Brain microvascular endothelial cell (primary cell): ENCODE measurements at regions not wholly inside any gene's neighbourhood (a gene's known extent, or its start where the extent isn't known, plus 50 kb on each side); places are given as distances from the start of the nearest gene placed in this dataset.
"Not testable (repeated sequence)": the region's sequence is repeated elsewhere in the genome, so short reads cannot be mapped to it uniquely, and the experiment has no call there.

Experiments
- DNase-seq: peaks from one replicate; pipeline ENCODE4 v3.0.0-alpha.2; 2020
- H3K27ac ChIP-seq: fragments of 250-450 bp; sonication (Bioruptor Pico); 2 replicates; pipeline ENCODE4 v1.5.1; 2020; ENCODE audit warnings: mild to moderate bottlenecking, moderate library complexity
- H3K27me3 ChIP-seq: fragments of 250-450 bp; sonication (Bioruptor Pico); replicated peaks from 2 replicates; pipeline ENCODE4 v1.5.1; 2020; ENCODE audit warnings: mild to moderate bottlenecking
- H3K36me3 ChIP-seq: fragments of 250-450 bp; sonication (Bioruptor Pico); replicated peaks from 2 replicates; pipeline ENCODE4 v1.5.1; 2020; ENCODE audit warnings: mild to moderate bottlenecking
- H3K4me3 ChIP-seq: 2 replicates; pipeline ENCODE4 v1.5.1; 2011; ENCODE audit warnings: low read depth, mild to moderate bottlenecking, control low read depth, low read length, moderate library complexity
- in situ Hi-C: cut with HindIII; loops from 2 replicates; pipeline ENCODE4 v1.10.0; 2017; ENCODE audit warnings: low sequenced_read_pairs, low pct_ligation_motif_present
- TF ChIP-seq, protein P1 (sequence below): IDR thresholded peaks from 2 replicates; pipeline ENCODE4 v1.5.1; 2011; ENCODE audit warnings: low read depth, mild to moderate bottlenecking, moderate library complexity, low read length, control low read depth, inconsistent platforms; ENCODE audit errors: missing control alignments

DNA sequence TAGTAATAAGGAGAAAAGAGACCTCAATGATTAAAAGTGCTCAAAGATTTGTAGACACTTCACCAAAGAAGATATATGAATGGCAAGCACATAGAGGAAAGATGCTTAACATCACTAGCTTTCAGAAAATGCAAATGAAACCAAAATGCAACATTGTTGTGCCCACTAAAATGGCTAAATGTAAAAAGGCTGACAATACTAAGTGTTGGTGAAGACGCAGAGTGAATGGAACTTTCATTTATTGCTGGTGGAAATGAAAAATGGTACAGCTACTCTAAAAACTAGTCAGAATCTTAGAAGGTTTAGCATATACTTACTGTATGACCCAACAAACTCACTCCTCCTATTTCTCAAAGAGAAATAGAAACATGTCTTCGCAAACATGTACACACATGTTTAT lies 212.9 kb upstream of the PITRM1 start:
- no peaks in the 10 kb centered on the region for H3K36me3 ChIP-seq
- DNase-seq = no peak
- H3K4me3 ChIP-seq = no peak overlapping the region
- TF ChIP-seq, protein P1, sequence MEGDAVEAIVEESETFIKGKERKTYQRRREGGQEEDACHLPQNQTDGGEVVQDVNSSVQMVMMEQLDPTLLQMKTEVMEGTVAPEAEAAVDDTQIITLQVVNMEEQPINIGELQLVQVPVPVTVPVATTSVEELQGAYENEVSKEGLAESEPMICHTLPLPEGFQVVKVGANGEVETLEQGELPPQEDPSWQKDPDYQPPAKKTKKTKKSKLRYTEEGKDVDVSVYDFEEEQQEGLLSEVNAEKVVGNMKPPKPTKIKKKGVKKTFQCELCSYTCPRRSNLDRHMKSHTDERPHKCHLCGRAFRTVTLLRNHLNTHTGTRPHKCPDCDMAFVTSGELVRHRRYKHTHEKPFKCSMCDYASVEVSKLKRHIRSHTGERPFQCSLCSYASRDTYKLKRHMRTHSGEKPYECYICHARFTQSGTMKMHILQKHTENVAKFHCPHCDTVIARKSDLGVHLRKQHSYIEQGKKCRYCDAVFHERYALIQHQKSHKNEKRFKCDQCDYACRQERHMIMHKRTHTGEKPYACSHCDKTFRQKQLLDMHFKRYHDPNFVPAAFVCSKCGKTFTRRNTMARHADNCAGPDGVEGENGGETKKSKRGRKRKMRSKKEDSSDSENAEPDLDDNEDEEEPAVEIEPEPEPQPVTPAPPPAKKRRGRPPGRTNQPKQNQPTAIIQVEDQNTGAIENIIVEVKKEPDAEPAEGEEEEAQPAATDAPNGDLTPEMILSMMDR = no peak
- H3K27me3 ChIP-seq = no peaks in the 10 kb centered on the region
- H3K27ac ChIP-seq = no peak overlapping the region
- in situ Hi-C loops = no loop called here

DNA sequence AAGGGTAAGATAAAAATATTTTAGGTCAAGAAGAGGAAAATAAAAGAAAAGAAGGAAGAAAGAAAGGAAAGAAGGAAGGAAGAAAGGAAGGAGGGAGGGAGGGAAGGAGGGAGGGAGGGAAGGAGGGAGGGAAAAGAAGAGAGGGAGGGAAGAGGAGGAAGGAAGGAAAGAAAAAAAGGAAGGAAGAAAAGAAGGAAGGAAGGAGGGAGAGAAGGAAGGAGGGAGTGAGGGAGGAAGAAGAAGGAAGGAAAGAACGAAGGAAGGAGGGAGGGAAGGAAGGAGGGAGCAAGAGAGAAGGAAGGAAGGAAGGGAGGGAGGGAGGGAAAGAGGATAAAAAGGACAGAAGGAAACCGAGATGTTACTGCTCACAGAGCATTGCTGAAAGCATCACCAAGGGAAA lies 209.5 kb upstream of the PITRM1 start:
- no peaks in the 10 kb centered on the region for H3K27me3 ChIP-seq
- in situ Hi-C loops = no loop called here
- H3K4me3 ChIP-seq = no peak overlapping the region
- no peak overlapping the region for H3K27ac ChIP-seq
- DNase-seq = no peak
- TF ChIP-seq, protein P1 = no peak
- no peaks in the 10 kb centered on the region for H3K36me3 ChIP-seq

DNA sequence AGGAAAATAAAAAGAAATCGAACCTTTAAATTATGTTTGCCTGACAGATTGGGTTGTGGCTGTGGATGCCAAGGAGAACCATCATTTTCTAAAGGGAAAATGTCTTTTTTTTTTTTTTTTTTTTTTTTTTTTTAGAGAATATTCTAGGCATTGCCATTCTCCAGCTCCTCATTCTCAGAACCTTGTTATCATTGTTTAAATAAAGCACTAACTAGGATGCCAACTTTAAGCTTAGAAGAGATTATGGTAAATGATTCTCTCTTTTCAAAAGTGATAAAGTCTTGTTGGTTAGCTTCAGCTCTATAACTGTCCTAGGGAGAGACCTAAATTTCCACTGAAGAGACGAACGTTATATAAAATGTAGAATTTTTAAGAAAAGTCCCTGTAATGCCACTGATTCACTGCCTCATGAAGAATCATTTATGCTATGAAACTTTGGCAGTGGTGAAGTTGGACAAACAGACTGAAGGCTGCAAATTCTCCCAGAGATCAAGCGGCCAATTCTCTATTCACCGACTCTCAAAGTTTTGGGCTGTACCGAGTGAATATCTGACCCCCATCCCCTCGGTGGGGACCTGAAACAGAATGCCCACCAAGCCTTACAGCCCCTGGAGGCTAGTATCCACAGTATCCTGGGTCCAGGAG lies 207.9 kb upstream of the PITRM1 start:
- TF ChIP-seq, protein P1 = no peak
- no peaks in the 10 kb centered on the region for H3K36me3 ChIP-seq
- no peaks in the 10 kb centered on the region for H3K27me3 ChIP-seq
- no peak overlapping the region for H3K27ac ChIP-seq
- in situ Hi-C loops = no loop called here
- no peak for DNase-seq
- H3K4me3 ChIP-seq = no peak overlapping the region

DNA sequence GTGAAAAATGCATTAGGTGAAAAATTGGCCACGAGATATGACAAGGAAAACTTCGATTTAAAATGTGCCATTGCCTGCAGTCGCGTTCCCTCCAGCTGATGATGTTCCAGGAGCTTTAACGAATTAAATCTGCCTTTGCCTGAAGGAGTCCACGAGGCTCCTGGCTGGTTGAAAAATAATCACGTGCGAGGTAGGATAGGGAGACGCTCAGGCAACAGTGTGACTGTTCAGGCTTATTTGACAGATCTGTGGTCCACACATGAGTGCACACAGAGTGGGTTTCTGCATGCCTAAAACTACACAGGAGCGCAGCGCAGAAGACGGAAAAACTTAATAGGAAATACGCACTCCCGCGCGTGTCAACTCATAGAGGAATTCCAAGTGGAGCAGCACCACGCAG lies 204.0 kb upstream of the PITRM1 start:
- H3K27me3 ChIP-seq = no peaks in the 10 kb centered on the region
- in situ Hi-C loops = no loop called here
- no peaks in the 10 kb centered on the region for H3K36me3 ChIP-seq
- TF ChIP-seq, protein P1 = no peak
- H3K4me3 ChIP-seq = no peak overlapping the region
- H3K27ac ChIP-seq = no peak overlapping the region
- no peak for DNase-seq

DNA sequence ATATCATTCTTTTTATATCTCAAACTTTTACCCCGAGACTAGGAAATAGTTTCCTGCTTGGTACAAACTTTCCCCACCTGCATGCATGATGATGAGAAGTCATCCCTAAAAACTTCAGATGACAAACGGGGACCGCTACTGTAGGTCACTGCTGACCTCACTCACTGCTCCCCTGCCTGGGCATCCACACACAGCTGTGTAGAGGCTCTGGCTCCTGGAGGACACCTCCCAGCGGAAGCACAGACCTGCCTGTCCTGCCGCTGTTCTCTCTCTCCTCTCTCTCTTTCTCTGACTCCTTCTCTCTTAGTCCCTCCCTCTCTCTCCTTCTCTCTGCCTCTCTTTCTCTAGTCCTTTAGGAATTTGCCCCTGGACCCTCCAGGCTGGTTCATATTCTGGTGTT lies 202.9 kb upstream of the PITRM1 start:
- in situ Hi-C loops = no loop called here
- Histone ChIP-seq H3K27ac (no peak overlapping the region), H3K36me3 (no peaks in the 10 kb centered on the region), H3K4me3 (no peak overlapping the region), H3K27me3 (no peaks in the 10 kb centered on the region)
- no peak for DNase-seq
- TF ChIP-seq, protein P1 = no peak

DNA sequence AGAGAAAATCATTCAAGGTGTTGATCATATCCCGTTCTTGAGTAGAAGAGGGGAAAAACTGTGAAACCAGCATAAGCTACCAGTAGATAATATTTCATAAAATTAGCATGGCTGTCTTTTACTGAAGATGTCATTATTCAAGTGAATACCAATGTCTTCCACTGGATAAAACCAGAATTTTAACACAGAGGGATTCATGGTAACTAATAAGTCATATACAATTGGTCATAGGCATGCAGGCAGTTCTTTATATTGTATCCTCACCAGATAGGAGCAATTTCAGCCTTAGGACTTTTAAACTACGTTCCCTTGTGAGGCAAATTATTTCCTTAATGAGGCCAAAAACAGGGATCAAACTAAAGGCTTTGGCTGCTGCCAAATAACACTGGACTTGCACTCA lies 202.3 kb upstream of the PITRM1 start:
- in situ Hi-C loops = no loop called here
- TF ChIP-seq, protein P1 = no peak
- no peaks in the 10 kb centered on the region for H3K36me3 ChIP-seq

DNA sequence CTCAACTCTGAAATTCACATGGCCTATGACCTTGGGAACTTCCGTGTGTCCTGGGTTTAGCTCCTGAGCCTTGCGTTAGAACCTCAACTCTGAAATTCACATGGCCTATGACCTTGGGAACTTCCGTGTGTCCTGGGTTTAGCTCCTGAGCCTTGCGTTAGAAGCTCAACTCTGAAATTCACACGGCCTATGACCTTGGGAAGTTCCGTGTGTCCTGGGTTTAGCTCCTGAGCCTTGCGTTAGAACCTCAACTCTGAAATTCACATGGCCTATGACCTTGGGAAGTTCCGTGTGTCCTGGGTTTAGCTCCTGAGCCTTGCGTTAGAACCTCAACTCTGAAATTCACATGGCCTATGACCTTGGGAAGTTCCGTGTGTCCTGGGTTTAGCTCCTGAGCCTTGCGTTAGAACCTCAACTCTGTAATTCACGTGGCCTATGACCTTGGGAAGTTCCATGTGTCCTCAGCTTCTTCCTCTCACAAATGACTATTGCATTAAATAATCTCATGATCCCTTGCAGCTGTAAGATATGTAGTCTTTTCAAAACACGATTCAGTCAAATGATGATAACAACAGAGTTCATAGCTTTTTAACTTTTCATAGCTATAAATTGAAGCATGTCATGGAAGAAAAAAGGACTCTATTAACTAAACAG lies 200.9 kb upstream of the PITRM1 start:
- in situ Hi-C loops, H3K4me3 ChIP-seq, H3K27me3 ChIP-seq, H3K27ac ChIP-seq, H3K36me3 ChIP-seq: not testable (repeated sequence)
- DNase-seq = peak; percentile 25

More for the DNA sequence above, 202.3 kb upstream of the PITRM1 start:
- Histone ChIP-seq H3K27ac (no peak overlapping the region), H3K27me3 (no peaks in the 10 kb centered on the region), H3K4me3 (no peak overlapping the region)
- no peak for DNase-seq
